Thyroid gland (tissue), 4 donors: ENCODE measurements at regions not wholly inside any gene's neighbourhood (a gene's known extent, or its start where the extent isn't known, plus 50 kb on each side); places are given as distances from the start of the nearest gene placed in this dataset.

Experiments
- DNase-seq, 2 donors: peaks; one replicate each; pipeline ENCODE4 v3.0.0-alpha.2; 2019
- H3K27ac ChIP-seq, 3 donors: fragments of 200-600 bp; sonication (generic); 1 replicate in 2 of 3; 2 replicates in 1 of 3; pipeline ENCODE4 v1.5.1; 2016 to 2019; ENCODE audit warnings: mild to moderate bottlenecking in 1 of 3, moderate library complexity in 1 of 3
- H3K27me3 ChIP-seq: fragments of 200-600 bp; sonication (generic); one replicate; pipeline ENCODE4 v1.5.1; 2019
- H3K36me3 ChIP-seq, 2 donors: fragments of 200-600 bp; sonication (generic); one replicate each; pipeline ENCODE4 v1.5.1; 2016 to 2019
- H3K4me1 ChIP-seq, 2 donors: fragments of 200-600 bp; sonication (generic); one replicate each; pipeline ENCODE4 v1.5.1; 2017 to 2019
- H3K4me3 ChIP-seq, 3 donors: fragments of 200-600 bp; sonication (generic); replicated peaks in 1 of 3; 1 replicate in 2 of 3; 2 replicates in 1 of 3; pipeline ENCODE4 v1.5.1; 2016; ENCODE audit warnings: mild to moderate bottlenecking in 1 of 3
- H3K9me3 ChIP-seq: fragments of 200-600 bp; sonication (generic); one replicate; pipeline ENCODE4 v1.5.1; 2017
- POLR2A ChIP-seq, 2 donors: fragments of 450-650 bp; IDR thresholded peaks; one replicate each; pipeline ENCODE4 v1.6.1; 2017; ENCODE audit warnings: antibody characterized with exemption in 2 of 2, mild to moderate bottlenecking in 2 of 2, moderate library complexity in 1 of 2
- WGBS, 2 donors: methylation state at CpG; one replicate each; pipeline ENCODE4 v1.1.5; 2017; 5-methylcytosine and 5-hydroxymethylcytosine counted together
- intact Hi-C: fragments of 100-400 bp; cut with DNase I; formaldehyde crosslinking; loops from one replicate; pipeline ENCODE4 v1.15.1; 2023
- TF ChIP-seq, protein P1 (sequence below), 6 experiments: fragments of 200-600 bp in 3 of 6; fragments of 450-650 bp in 3 of 6; sonication (generic) in 3 of 6; IDR thresholded peaks; one replicate each; pipeline ENCODE4 v1.5.1; 2016 to 2019; ENCODE audit warnings: antibody characterized with exemption in 6 of 6, mild to moderate bottlenecking in 2 of 6, inconsistent platforms in 1 of 6, moderate library complexity in 1 of 6

DNA sequence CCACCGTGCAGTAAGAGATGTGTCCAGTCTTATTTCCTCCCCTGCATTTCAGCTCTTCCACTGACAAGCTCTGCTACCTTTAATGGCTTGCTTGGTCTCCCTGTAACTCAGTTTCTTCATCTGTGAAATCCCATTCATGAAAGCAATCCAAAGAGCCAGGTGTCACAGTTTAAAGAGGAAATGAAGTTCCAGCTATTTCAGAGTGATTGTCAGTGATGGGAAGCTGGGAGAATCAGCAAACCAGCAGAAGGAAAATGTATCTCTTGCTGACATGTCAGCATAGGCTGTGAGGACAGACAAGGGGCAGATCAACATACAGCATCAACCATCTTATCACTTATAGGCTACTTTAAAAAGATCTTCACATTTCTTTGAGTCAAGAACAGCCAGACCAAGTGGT lies 445.3 kb downstream of the ADRA2A start:
- Histone ChIP-seq H3K4me3 (no peak overlapping the region), H3K9me3 (no peaks in the 10 kb centered on the region), H3K27ac (no peak overlapping the region), H3K27me3 (no peaks in the 10 kb centered on the region), H3K4me1 (no peaks in the 10 kb centered on the region), H3K36me3 (no peaks in the 10 kb centered on the region)
- no peak for DNase-seq
- TF ChIP-seq, protein P1, sequence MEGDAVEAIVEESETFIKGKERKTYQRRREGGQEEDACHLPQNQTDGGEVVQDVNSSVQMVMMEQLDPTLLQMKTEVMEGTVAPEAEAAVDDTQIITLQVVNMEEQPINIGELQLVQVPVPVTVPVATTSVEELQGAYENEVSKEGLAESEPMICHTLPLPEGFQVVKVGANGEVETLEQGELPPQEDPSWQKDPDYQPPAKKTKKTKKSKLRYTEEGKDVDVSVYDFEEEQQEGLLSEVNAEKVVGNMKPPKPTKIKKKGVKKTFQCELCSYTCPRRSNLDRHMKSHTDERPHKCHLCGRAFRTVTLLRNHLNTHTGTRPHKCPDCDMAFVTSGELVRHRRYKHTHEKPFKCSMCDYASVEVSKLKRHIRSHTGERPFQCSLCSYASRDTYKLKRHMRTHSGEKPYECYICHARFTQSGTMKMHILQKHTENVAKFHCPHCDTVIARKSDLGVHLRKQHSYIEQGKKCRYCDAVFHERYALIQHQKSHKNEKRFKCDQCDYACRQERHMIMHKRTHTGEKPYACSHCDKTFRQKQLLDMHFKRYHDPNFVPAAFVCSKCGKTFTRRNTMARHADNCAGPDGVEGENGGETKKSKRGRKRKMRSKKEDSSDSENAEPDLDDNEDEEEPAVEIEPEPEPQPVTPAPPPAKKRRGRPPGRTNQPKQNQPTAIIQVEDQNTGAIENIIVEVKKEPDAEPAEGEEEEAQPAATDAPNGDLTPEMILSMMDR (IDR thresholded peaks at IDR 0.05) = no peak
- no peak for TF ChIP-seq POLR2A (IDR thresholded peaks at IDR 0.05)
- 89 to 90% methylated on average over 1 of the region's 1 CpG for WGBS, 2 donors
- intact Hi-C loops = no loop called here

DNA sequence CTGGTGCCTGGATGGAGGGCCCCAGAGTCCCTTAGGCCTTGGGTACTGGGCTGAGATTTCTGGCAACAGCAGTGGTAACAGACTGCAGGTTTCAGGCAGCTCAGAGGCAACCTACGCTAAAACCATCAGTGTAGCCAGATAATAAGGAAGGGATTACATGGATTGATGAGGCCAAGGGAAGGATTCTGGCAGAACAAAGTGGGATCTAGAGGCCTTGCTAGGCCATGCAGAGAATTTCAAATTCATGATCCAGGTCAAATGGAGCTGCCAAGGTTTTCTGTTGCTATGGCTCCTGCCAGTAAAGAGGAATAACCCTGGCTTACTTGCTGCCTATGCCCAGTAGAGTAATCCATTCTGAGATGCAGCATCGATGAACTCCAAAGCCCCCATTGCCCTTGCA lies 445.7 kb downstream of the ADRA2A start:
- intact Hi-C loops = no loop called here
- Histone ChIP-seq H3K36me3 (no peaks in the 10 kb centered on the region), H3K27me3 (no peaks in the 10 kb centered on the region), H3K27ac (no peak overlapping the region), H3K9me3 (no peaks in the 10 kb centered on the region), H3K4me1 (no peaks in the 10 kb centered on the region), H3K4me3 (no peak overlapping the region)
- 83 to 89% methylated on average over 2 of the region's 2 CpGs for WGBS, 2 donors
- no peak for DNase-seq
- TF ChIP-seq, protein P1 (IDR thresholded peaks at IDR 0.05) = no peak
- TF ChIP-seq POLR2A (IDR thresholded peaks at IDR 0.05) = no peak

DNA sequence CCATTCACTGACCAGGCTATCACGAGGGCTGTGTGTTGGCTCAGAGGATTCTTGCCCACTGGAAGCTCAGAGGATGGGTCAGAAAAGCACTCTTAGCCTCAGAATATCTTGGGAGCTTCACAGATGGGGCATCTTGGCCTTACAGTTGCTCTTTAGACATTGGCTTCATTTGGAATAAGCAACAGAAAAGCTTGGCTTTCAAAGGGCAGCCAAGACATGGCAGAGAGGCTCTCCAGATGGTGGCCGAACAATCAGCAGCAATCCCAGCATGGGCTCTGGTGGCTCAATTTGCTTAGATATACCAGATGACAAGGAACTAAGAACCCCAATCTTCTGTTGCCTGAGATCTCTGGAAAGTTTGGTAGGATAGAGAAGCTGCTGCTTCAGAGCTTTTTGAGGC lies 446.2 kb downstream of the ADRA2A start:
- Histone ChIP-seq H3K4me3 (no peak overlapping the region), H3K27ac (no peak overlapping the region), H3K36me3 (no peaks in the 10 kb centered on the region), H3K27me3 (no peaks in the 10 kb centered on the region), H3K9me3 (no peaks in the 10 kb centered on the region), H3K4me1 (no peaks in the 10 kb centered on the region)
- intact Hi-C loops = no loop called here
- TF ChIP-seq, protein P1 (IDR thresholded peaks at IDR 0.05) = no peak
- no peak for TF ChIP-seq POLR2A (IDR thresholded peaks at IDR 0.05)
- DNase-seq = no peak
- WGBS, 2 donors = 82 to 90% methylated on average over 2 of the region's 2 CpGs

DNA sequence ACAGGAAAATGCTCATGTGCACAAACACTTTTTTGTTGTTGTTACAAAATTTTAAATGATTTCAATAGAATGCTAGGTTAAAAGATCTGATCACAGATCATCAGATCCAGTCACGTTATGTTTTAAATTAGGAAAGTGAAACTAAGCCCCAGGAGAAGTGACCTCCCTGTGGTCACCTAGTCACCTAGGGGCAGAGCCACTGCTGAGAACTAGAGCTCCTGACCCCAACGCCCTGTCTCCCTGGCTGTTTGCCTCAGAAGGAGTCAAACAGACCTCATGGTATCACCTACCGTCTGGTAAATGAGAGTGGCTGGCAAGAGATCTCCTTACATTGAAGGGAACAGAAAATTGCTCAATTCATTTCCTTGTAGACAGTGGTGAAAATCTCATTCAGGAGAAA lies 447.3 kb downstream of the ADRA2A start:
- no peaks in the 10 kb centered on the region for H3K9me3 ChIP-seq

DNA sequence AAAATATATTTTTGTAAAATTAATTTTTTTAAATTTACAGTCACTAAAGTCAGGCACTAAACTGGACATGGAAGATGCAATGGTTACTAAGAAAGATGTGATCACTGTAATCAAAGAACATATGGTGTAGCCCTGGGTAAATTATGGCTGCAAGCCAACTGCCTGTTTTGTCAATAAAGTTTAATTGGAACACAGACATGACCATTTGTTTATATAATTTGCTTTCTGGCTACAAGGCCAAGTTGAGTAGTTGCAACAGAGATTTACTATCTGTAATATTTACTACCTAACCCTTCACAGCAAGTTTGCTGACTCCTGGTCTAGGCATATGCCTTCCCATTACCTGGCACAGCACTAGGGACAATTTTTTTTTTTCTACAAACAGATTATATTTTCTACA lies 448.9 kb downstream of the ADRA2A start:
- intact Hi-C loops = no loop called here

More for the DNA sequence above, 447.3 kb downstream of the ADRA2A start:
- WGBS, 2 donors = 75% methylated on average over 3 of the region's 3 CpGs
- Histone ChIP-seq H3K36me3 (no peaks in the 10 kb centered on the region), H3K4me1 (no peaks in the 10 kb centered on the region), H3K27me3 (no peaks in the 10 kb centered on the region), H3K4me3 (no peak overlapping the region), H3K27ac (no peak overlapping the region)
- DNase-seq = no peak
- TF ChIP-seq, protein P1 (IDR thresholded peaks at IDR 0.05) = no peak
- intact Hi-C loops = no loop called here

More for the DNA sequence above, 448.9 kb downstream of the ADRA2A start:
- Histone ChIP-seq H3K4me1 (no peaks in the 10 kb centered on the region), H3K36me3 (no peaks in the 10 kb centered on the region), H3K4me3 (no peak overlapping the region), H3K27me3 (no peaks in the 10 kb centered on the region), H3K9me3 (no peaks in the 10 kb centered on the region), H3K27ac (no peak overlapping the region)
- no peak for TF ChIP-seq POLR2A (IDR thresholded peaks at IDR 0.05)
- TF ChIP-seq, protein P1 (IDR thresholded peaks at IDR 0.05) = no peak
- no peak for DNase-seq
